ENCODE measurements at regions not wholly inside any gene's neighbourhood (a gene's known extent, or its start where the extent isn't known, plus 50 kb on each side); places are given as distances from the start of the nearest gene placed in this dataset.

DNA sequence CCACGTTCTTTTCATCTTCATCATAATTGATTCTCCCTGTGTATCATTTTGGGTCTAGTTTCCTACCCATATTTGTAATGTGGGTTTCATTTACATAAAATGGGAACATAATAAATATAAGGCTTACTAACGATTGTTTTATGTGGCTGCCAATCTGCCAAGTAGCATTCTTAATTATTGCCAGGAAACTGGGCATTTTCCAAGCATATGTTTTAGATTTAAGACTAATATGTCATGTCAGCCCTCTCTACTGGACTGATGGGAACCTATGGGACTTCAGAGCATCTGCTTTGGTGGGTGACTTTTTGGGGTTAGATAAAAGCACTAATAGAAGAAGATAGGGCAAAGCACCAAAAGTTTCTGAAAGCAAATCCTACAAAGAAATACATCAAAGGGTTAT, 157.5 kb downstream of the TBX18 start:
- TF ChIP-seq CTCF (IDR thresholded peaks at IDR 0.05; ENCODE audit: poor library complexity), result no peak
- TF ChIP-seq EZH2 (IDR thresholded peaks at IDR 0.05; ENCODE audit: borderline replicate concordance), result no peak
- no peak for TF ChIP-seq EZH2phosphoT487 (IDR thresholded peaks at IDR 0.05; ENCODE audit: low read depth, severe bottlenecking, unreplicated experiment)

All from hepatocyte (in vitro differentiated cells).